ENCODE measurements at regions not wholly inside any gene's neighbourhood (a gene's known extent, or its start where the extent isn't known, plus 50 kb on each side); places are given as distances from the start of the nearest gene placed in this dataset.

GRCh38 chr1:8147956-8148355 lies 121.8 kb upstream of the ERRFI1 start:
- WGBS, 2 donors: 64 to 66% methylated on average over 1 of the region's 1 CpG
- FAIRE-seq: no peak

GRCh38 chr1:8146257-8146855 lies 120.2 kb upstream of the ERRFI1 start:
- Histone ChIP-seq H3K9me3 (no peaks in the 10 kb centered on the region), H3K36me3 (no peaks in the 10 kb centered on the region), H3K27ac (no peak overlapping the region), H3K4me1 (no peaks in the 10 kb centered on the region), H3K27me3 (no peaks in the 10 kb centered on the region), H3K4me3 (no peak overlapping the region)
- no peak for TF ChIP-seq CTCF (IDR thresholded peaks at IDR 0.05)
- DNase-seq (no peak), FAIRE-seq (no peak), ATAC-seq (no peak)
- intact Hi-C loops (cut with DNase I): no loop called here
- 88 to 90% methylated on average over 11 of the region's 11 CpGs for WGBS, 2 donors

More at GRCh38 chr1:8147956-8148355, 121.8 kb upstream of the ERRFI1 start:
- Histone ChIP-seq H3K27ac (peak overlapping the region in 2 of 4 donors; percentile 37 to 60), H3K27me3 (no peaks in the 10 kb centered on the region), H3K4me3 (no peak overlapping the region), H3K36me3 (no peaks in the 10 kb centered on the region), H3K9me3 (no peaks in the 10 kb centered on the region), H3K4me1 (no peaks in the 10 kb centered on the region)
- TF ChIP-seq CTCF (IDR thresholded peaks at IDR 0.05): no peak
- no peak for DNase-seq
- intact Hi-C loops (cut with DNase I): no loop called here
- ATAC-seq: peak in 2 of 4 donors; percentile 59 to 84

GRCh38 chr1:8145545-8146202 lies 119.6 kb upstream of the ERRFI1 start:
- TF ChIP-seq CTCF (IDR thresholded peaks at IDR 0.05): no peak
- no peaks in the 10 kb centered on the region for H3K4me1 ChIP-seq
- 73 to 76% methylated on average over 8 of the region's 8 CpGs for WGBS, 2 donors
- H3K27me3 ChIP-seq: no peaks in the 10 kb centered on the region
- intact Hi-C loops (cut with DNase I): no loop called here
- no peak for DNase-seq
- H3K27ac ChIP-seq: no peak overlapping the region
- ATAC-seq: no peak
- no peak for FAIRE-seq
- no peak overlapping the region for H3K4me3 ChIP-seq
- no peaks in the 10 kb centered on the region for H3K36me3 ChIP-seq
- no peaks in the 10 kb centered on the region for H3K9me3 ChIP-seq

DNA sequence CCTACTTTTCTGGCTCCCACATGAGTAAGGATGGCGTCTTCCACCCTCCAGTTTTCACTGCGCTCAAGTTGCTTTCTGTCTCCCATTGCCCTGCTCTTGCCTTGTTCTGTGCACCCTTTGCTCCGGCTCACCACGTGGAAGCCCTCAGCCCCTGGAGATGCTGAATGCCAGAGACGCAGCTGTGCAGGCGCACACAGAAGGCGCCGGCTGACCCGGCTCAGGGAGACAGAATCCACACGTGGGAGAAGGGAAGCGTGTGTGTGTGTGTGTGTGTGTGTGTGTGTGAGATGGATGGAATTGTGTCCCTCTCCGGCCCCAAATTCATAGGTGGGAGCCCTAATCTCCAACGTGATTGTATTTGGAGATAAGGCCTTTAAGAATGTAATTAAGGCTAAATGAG lies 118.2 kb upstream of the ERRFI1 start:
- FAIRE-seq: no peak
- 76 to 78% methylated on average over 13 of the region's 13 CpGs for WGBS, 2 donors
- ATAC-seq: no peak
- no peak for DNase-seq
- Histone ChIP-seq H3K9me3 (no peaks in the 10 kb centered on the region), H3K36me3 (no peaks in the 10 kb centered on the region), H3K27me3 (no peaks in the 10 kb centered on the region), H3K27ac (no peak overlapping the region), H3K4me1 (no peaks in the 10 kb centered on the region), H3K4me3 (no peak overlapping the region)
- no peak for TF ChIP-seq CTCF (IDR thresholded peaks at IDR 0.05)
- intact Hi-C loops (cut with DNase I): no loop called here

DNA sequence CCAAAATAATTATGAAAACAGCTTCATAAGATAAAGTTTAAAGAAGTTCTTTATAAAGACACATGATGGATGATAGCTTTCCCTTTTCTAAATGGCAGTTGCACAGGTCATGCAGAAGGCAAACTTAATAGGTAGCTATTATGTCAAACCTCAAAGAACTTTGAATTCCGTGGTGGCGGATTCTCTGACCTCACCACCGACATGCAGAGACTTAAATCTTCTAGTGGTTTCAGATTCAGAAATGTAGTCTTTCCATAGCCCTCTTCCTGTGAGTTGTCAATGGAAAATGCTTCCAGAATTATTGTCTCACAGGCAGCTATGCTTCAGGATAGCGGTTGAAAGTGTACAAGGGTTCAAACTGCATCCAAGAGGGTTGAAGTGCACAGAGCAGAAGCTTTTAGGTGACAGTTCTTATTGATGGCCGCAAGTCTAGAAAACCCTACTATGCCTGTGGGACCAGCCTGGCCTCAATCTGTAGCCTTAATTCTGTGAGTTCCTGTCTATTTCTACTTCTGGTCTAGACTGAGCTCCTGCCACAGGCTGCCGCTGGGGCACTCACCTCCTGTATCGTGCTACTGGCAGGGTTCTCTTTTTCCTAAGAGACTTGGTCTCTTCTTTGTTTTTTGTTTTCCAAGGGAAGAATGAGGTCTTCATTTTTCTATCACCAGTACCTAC lies 117.0 kb upstream of the ERRFI1 start:
- no peak for ATAC-seq
- Histone ChIP-seq H3K9me3 (no peaks in the 10 kb centered on the region), H3K27me3 (no peaks in the 10 kb centered on the region), H3K36me3 (no peaks in the 10 kb centered on the region), H3K4me3 (no peak overlapping the region), H3K27ac (no peak overlapping the region), H3K4me1 (no peaks in the 10 kb centered on the region)
- FAIRE-seq: no peak
- intact Hi-C loops (cut with DNase I): no loop called here
- 88 to 91% methylated on average over 7 of the region's 7 CpGs for WGBS, 2 donors
- no peak for DNase-seq
- no peak for TF ChIP-seq CTCF (IDR thresholded peaks at IDR 0.05)

Data from pancreas (tissue), 10 donors.